H1 (cell line): ENCODE measurements at regions not wholly inside any gene's neighbourhood (a gene's known extent, or its start where the extent isn't known, plus 50 kb on each side); places are given as distances from the start of the nearest gene placed in this dataset.

Source experiments
- CTCF ChIA-PET: fragments of 300-600 bp; sonication (Branson Sonifier 250); formaldehyde crosslinking; loops from one replicate; lab custom pipeline; 2021; ENCODE audit not compliant: partially characterized antibody; lab: Charles Lee
- POLR2A ChIA-PET: fragments of 300-600 bp; sonication (Branson Sonifier 250); formaldehyde crosslinking; loops from one replicate; lab custom pipeline; 2021; ENCODE audit warnings: inconsistent platforms; ENCODE audit not compliant: partially characterized antibody; lab: Charles Lee
- DNase-seq, 2 experiments: peaks; one replicate each; pipeline versions ENCODE4 v3.0.0 to v3.0.0-alpha.2; 2010 to 2022; ENCODE audit warnings: low spot score in 2 of 2, low read depth in 1 of 2, mixed read lengths in 1 of 2
- FAIRE-seq: peaks from 2 replicates; lab custom pipeline; 2011; peaks lifted over from hg19 to GRCh38; lab: Jason Lieb, UNC
- H2AFZ ChIP-seq: 2 replicates; pipeline ENCODE4 v1.8.1; 2012; ENCODE audit warnings: low read length, inconsistent platforms
- H2AK5ac ChIP-seq: 2 replicates; pipeline ENCODE4 v1.6.1; 2013; ENCODE audit warnings: low read depth, low read length
- H2BK120ac ChIP-seq: replicated peaks from 2 replicates; pipeline ENCODE3; 2013; ENCODE audit warnings: low read depth, low read length, inconsistent platforms
- H2BK12ac ChIP-seq: 2 replicates; pipeline ENCODE4 v1.6.1; 2013; ENCODE audit warnings: low read depth, low read length
- H2BK15ac ChIP-seq: 2 replicates; pipeline ENCODE4 v1.6.1; 2013; ENCODE audit warnings: low read length
- H2BK20ac ChIP-seq: 2 replicates; pipeline ENCODE4 v1.6.1; 2013; ENCODE audit warnings: low read length
- H2BK5ac ChIP-seq: 2 replicates; pipeline ENCODE4 v1.6.1; 2013; ENCODE audit warnings: low read depth, low read length
- H3K14ac ChIP-seq: 2 replicates; pipeline ENCODE4 v1.6.1; 2013; ENCODE audit warnings: inconsistent platforms; ENCODE audit not compliant: insufficient read length
- H3K18ac ChIP-seq: 2 replicates; pipeline ENCODE4 v1.6.1; 2013; ENCODE audit warnings: low read length; ENCODE audit errors: extremely low read depth
- H3K23ac ChIP-seq: 2 replicates; pipeline ENCODE4 v1.6.1; 2013; ENCODE audit warnings: inconsistent platforms; ENCODE audit not compliant: insufficient read length
- H3K23me2 ChIP-seq: 2 replicates; pipeline ENCODE4 v1.6.1; 2013; ENCODE audit warnings: low read depth, low read length
- H3K27ac ChIP-seq: 2 replicates; pipeline ENCODE4 v1.6.1; 2011; ENCODE audit warnings: low read depth, low read length, inconsistent platforms
- H3K27me3 ChIP-seq, 4 experiments: replicated peaks in 1 of 4; 1 replicate in 1 of 4; 2 replicates in 3 of 4; pipeline versions ENCODE4 v1.6.1 to v1.8.1; 2011 to 2013; ENCODE audit warnings: low read length in 3 of 4, mild to moderate bottlenecking in 3 of 4, inconsistent platforms in 2 of 4, mixed read lengths in 2 of 4, moderate library complexity in 1 of 4; ENCODE audit not compliant: control insufficient read depth in 3 of 4, insufficient read depth in 3 of 4; ENCODE audit errors: extremely low read depth in 1 of 4
- H3K36me3 ChIP-seq, 4 experiments: 2 replicates each; pipeline versions ENCODE4 v1.6.1 to v1.8.1; 2011 to 2013; ENCODE audit warnings: mild to moderate bottlenecking in 4 of 4, low read length in 3 of 4, moderate library complexity in 2 of 4, control low read depth in 1 of 4, inconsistent platforms in 1 of 4; ENCODE audit not compliant: insufficient read depth in 4 of 4, control insufficient read depth in 2 of 4
- H3K4ac ChIP-seq: replicated peaks from 2 replicates; pipeline ENCODE3; 2013; ENCODE audit warnings: low read length, low read depth, mixed read lengths, inconsistent platforms; ENCODE audit not compliant: insufficient read length
- H3K4me1 ChIP-seq, 4 experiments: replicated peaks in 1 of 4; 1 replicate in 1 of 4; 2 replicates in 3 of 4; pipeline versions ENCODE4 v1.6.1 to v1.8.1; 2011 to 2013; ENCODE audit warnings: low read length in 3 of 4, inconsistent platforms in 2 of 4, mixed read lengths in 1 of 4; ENCODE audit not compliant: insufficient read depth in 4 of 4, control insufficient read depth in 3 of 4
- H3K4me2 ChIP-seq, 2 experiments: 2 replicates each; pipeline versions ENCODE4 v1.6.1 to v1.8.1; 2011 to 2013; ENCODE audit warnings: low read depth in 2 of 2, low read length in 2 of 2, control low read depth in 1 of 2, inconsistent platforms in 1 of 2, mild to moderate bottlenecking in 1 of 2; ENCODE audit not compliant: insufficient read depth in 1 of 2
- H3K4me3 ChIP-seq, 4 experiments: fragments of 200-600, 300-600 bp in 1 of 4; sonication (generic), shearing (Covaris generic), sonication (Bioruptor Twin) in 1 of 4; 2 replicates each; pipeline versions ENCODE4 v1.5.1 to v1.8.1; 2011 to 2016; ENCODE audit warnings: low read length in 4 of 4, low read depth in 3 of 4, control low read depth in 2 of 4, inconsistent platforms in 2 of 4, mild to moderate bottlenecking in 2 of 4, mixed read lengths in 1 of 4, moderate library complexity in 1 of 4; ENCODE audit not compliant: insufficient read depth in 2 of 4; ENCODE audit errors: extremely low read depth in 1 of 4
- H3K56ac ChIP-seq: replicated peaks from 2 replicates; pipeline ENCODE3; 2013; ENCODE audit warnings: low read depth, mild to moderate bottlenecking, mixed read lengths, low read length, inconsistent platforms; ENCODE audit not compliant: insufficient read length
- H3K79me1 ChIP-seq: 2 replicates; pipeline ENCODE4 v1.6.1; 2013; ENCODE audit warnings: low read depth, low read length, control low read depth
- H3K79me2 ChIP-seq, 2 experiments: 2 replicates each; pipeline versions ENCODE4 v1.6.1 to v1.8.1; 2012 to 2013; ENCODE audit warnings: low read length in 2 of 2, mild to moderate bottlenecking in 2 of 2, inconsistent platforms in 1 of 2; ENCODE audit not compliant: insufficient read depth in 2 of 2, control insufficient read depth in 1 of 2
- H3K9ac ChIP-seq, 4 experiments: replicated peaks in 1 of 4; 1 replicate in 1 of 4; 2 replicates in 3 of 4; pipeline versions ENCODE4 v1.6.1 to v1.8.1; 2011 to 2013; ENCODE audit warnings: low read depth in 3 of 4, low read length in 3 of 4, control low read depth in 2 of 4, mild to moderate bottlenecking in 2 of 4, moderate library complexity in 2 of 4, inconsistent platforms in 1 of 4; ENCODE audit errors: extremely low read depth in 1 of 4
- H3K9me3 ChIP-seq, 2 experiments: 2 replicates each; pipeline versions ENCODE4 v1.6.1 to v1.8.1; 2012 to 2013; ENCODE audit warnings: mild to moderate bottlenecking in 2 of 2, moderate library complexity in 2 of 2, control low read depth in 1 of 2, inconsistent platforms in 1 of 2, low read depth in 1 of 2, low read length in 1 of 2, mixed read lengths in 1 of 2; ENCODE audit not compliant: insufficient read depth in 2 of 2
- H4K20me1 ChIP-seq, 2 experiments: replicated peaks in 1 of 2; 2 replicates each; pipeline versions ENCODE3 to v1.8.1; 2011 to 2013; ENCODE audit warnings: inconsistent platforms in 2 of 2, low read length in 2 of 2, mild to moderate bottlenecking in 1 of 2; ENCODE audit not compliant: insufficient read depth in 2 of 2, control insufficient read depth in 1 of 2
- H4K5ac ChIP-seq: 2 replicates; pipeline ENCODE4 v1.6.1; 2013; ENCODE audit warnings: low read length, low read depth, mixed read lengths, inconsistent platforms; ENCODE audit not compliant: insufficient read length
- H4K8ac ChIP-seq: 2 replicates; pipeline ENCODE4 v1.8.0; 2013; ENCODE audit warnings: mild to moderate bottlenecking, moderate library complexity, low read length, inconsistent platforms; ENCODE audit not compliant: insufficient read depth; ENCODE audit errors: extremely low read depth
- H4K91ac ChIP-seq: replicated peaks from 2 replicates; pipeline ENCODE3; 2013; ENCODE audit warnings: low read length, mixed read lengths, inconsistent platforms; ENCODE audit not compliant: insufficient read length
- BACH1 ChIP-seq: IDR thresholded peaks from 2 replicates; pipeline ENCODE4 v1.6.1; 2012; ENCODE audit warnings: low read length, improper control_type of control experiment
- CTBP2 ChIP-seq: IDR thresholded peaks from 2 replicates; pipeline ENCODE4 v1.7.0; 2011; ENCODE audit warnings: borderline replicate concordance, mild to moderate bottlenecking, moderate library complexity, mixed read lengths, low read length; ENCODE audit not compliant: insufficient read depth, insufficient read length
- CTCF ChIP-seq, 3 experiments: IDR thresholded peaks; 1 replicate in 2 of 3; 2 replicates in 1 of 3; pipeline versions ENCODE4 v1.5.1 to v1.6.1; 2011; ENCODE audit warnings: low read length in 3 of 3, mild to moderate bottlenecking in 3 of 3, inconsistent platforms in 2 of 3, low read depth in 1 of 3, moderate library complexity in 1 of 3; ENCODE audit not compliant: insufficient read depth in 1 of 3; ENCODE audit errors: control extremely low read depth in 1 of 3
- EP300 ChIP-seq, 2 experiments: IDR thresholded peaks; 1 replicate in 1 of 2; 2 replicates in 1 of 2; pipeline ENCODE4 v1.6.1; 2011 to 2012; ENCODE audit warnings: low read depth in 2 of 2, low read length in 2 of 2, mild to moderate bottlenecking in 2 of 2, borderline replicate concordance in 1 of 2, inconsistent platforms in 1 of 2, moderate library complexity in 1 of 2
- EZH2 ChIP-seq: fragments of 200-600 bp; sonication (generic); IDR thresholded peaks from 2 replicates; pipeline ENCODE4 v1.7.1; 2012; ENCODE audit warnings: low read depth, mild to moderate bottlenecking, moderate library complexity, low read length, inconsistent platforms; ENCODE audit not compliant: severe bottlenecking
- HDAC2 ChIP-seq, 2 experiments: fragments of 300-600 bp in 1 of 2; sonication (generic) in 1 of 2; IDR thresholded peaks; 2 replicates each; pipeline ENCODE4 v1.6.1; 2011 to 2012; ENCODE audit warnings: low read depth in 2 of 2, low read length in 2 of 2, mild to moderate bottlenecking in 2 of 2, moderate library complexity in 2 of 2, borderline replicate concordance in 1 of 2, inconsistent platforms in 1 of 2
- JUN ChIP-seq: IDR thresholded peaks from 2 replicates; pipeline ENCODE4 v1.6.1; 2011; ENCODE audit warnings: low read depth, mild to moderate bottlenecking, improper control_type of control experiment, low read length
- KDM4A ChIP-seq: IDR thresholded peaks from one replicate; pipeline ENCODE4 v1.7.1; 2012; ENCODE audit warnings: low read depth, mild to moderate bottlenecking, moderate library complexity, low read length, inconsistent platforms; ENCODE audit not compliant: severe bottlenecking
- TAF1 ChIP-seq: IDR thresholded peaks from 2 replicates; pipeline ENCODE4 v1.6.1; 2011; ENCODE audit warnings: mild to moderate bottlenecking, low read depth, low read length

- no peaks in the 10 kb centered on the region for H3K27me3 ChIP-seq
- ChIA-PET CTCF (no interaction called here), POLR2A (no interaction called here)
- H3K4me2 ChIP-seq, result no peak overlapping the region
- H4K20me1 ChIP-seq, result no peaks in the 10 kb centered on the region
- no peak overlapping the region for H3K56ac ChIP-seq
- no peaks in the 10 kb centered on the region for H3K79me2 ChIP-seq
- no peak overlapping the region for H2BK5ac ChIP-seq
- no peak overlapping the region for H3K4ac ChIP-seq
- H3K4me3 ChIP-seq, result no peak overlapping the region
- no peak overlapping the region for H3K18ac ChIP-seq
- no peak overlapping the region for H3K27ac ChIP-seq
- no peak overlapping the region for H4K91ac ChIP-seq
- no peak overlapping the region for H3K23ac ChIP-seq
- H4K5ac ChIP-seq, result no peak overlapping the region
- H3K79me1 ChIP-seq, result no peaks in the 10 kb centered on the region
- H4K8ac ChIP-seq, result no peak overlapping the region
- H2BK120ac ChIP-seq, result no peak overlapping the region
- no peak overlapping the region for H3K9ac ChIP-seq
- H2AFZ ChIP-seq, result no peak overlapping the region
- H3K4me1 ChIP-seq, result no peaks in the 10 kb centered on the region
- DNase-seq (no peak), FAIRE-seq (no peak)
- no peak overlapping the region for H2BK12ac ChIP-seq
- H3K23me2 ChIP-seq, result no peaks in the 10 kb centered on the region
- no peak for TF ChIP-seq KDM4A
- no peak for TF ChIP-seq TAF1
- no peak for TF ChIP-seq EP300 (IDR thresholded peaks at IDR 0.05; ENCODE audit: borderline replicate concordance in 1 of 2, low read depth in 2 of 2, low read length in 2 of 2)
- TF ChIP-seq EZH2, result no peak
- no peak for TF ChIP-seq CTBP2
- no peak for TF ChIP-seq HDAC2 (IDR thresholded peaks at IDR 0.05; ENCODE audit: borderline replicate concordance in 1 of 2, low read depth in 2 of 2, low read length in 2 of 2)
- no peak for TF ChIP-seq JUN
- no peak for TF ChIP-seq BACH1
- TF ChIP-seq CTCF (IDR thresholded peaks at IDR 0.05; ENCODE audit: control extremely low read depth in 1 of 3, insufficient read depth in 1 of 3, low read depth in 1 of 3, low read length in 3 of 3), result no peak
- no peaks in the 10 kb centered on the region for H3K9me3 ChIP-seq
- no peak overlapping the region for H2BK15ac ChIP-seq
- H2AK5ac ChIP-seq, result no peak overlapping the region
- no peak overlapping the region for H3K14ac ChIP-seq
- no peaks in the 10 kb centered on the region; a peak in 1 of 8 replicates for H3K36me3 ChIP-seq
- H2BK20ac ChIP-seq, result no peak overlapping the region
Observed at GRCh38 chr2:123370186-123370585, 654.9 kb upstream of the CNTNAP5 start.
